C4-2B (cell line): ENCODE measurements at regions not wholly inside any gene's neighbourhood (a gene's known extent, or its start where the extent isn't known, plus 50 kb on each side); places are given as distances from the start of the nearest gene placed in this dataset.

Source experiments
- CTCF ChIP-seq: fragments of 450-650 bp; conservative IDR thresholded peaks from 2 replicates; pipeline ENCODE4 v1.5.1; 2017; ENCODE audit warnings: mild to moderate bottlenecking
- ZFX ChIP-seq: fragments of 450-650 bp; IDR thresholded peaks from 2 replicates; pipeline ENCODE4 v1.6.1; 2017

- TF ChIP-seq CTCF (no peak), ZFX (no peak)
These were observed 561.1 kb upstream of the SMIM31 start for GRCh38 chr4:164192844-164193243.
